ENCODE measurements at regions not wholly inside any gene's neighbourhood (a gene's known extent, or its start where the extent isn't known, plus 50 kb on each side); places are given as distances from the start of the nearest gene placed in this dataset.

- TF ChIP-seq CTCF (IDR thresholded peaks at IDR 0.05) (no peak), ZFX (IDR thresholded peaks at IDR 0.05; ENCODE audit: borderline replicate concordance) (no peak)
These were observed 633.6 kb downstream of the BNC2 start for GRCh38 chr9:16236882-16237281.

All from 22Rv1 (cell line).